COLO668 (cell line): ENCODE measurements at regions not wholly inside any gene's neighbourhood (a gene's known extent, or its start where the extent isn't known, plus 50 kb on each side); places are given as distances from the start of the nearest gene placed in this dataset.
"Not testable (repeated sequence)": the region's sequence is repeated elsewhere in the genome, so short reads cannot be mapped to it uniquely, and the experiment has no call there.

Source experiments
- DNase-seq: peaks from one replicate; lab custom pipeline; 2025; ENCODE audit not compliant: unreplicated experiment; lab: John Stamatoyannopoulos, UW

- DNase-seq, result peak; percentile 51
These were observed 126.8 kb downstream of the ALDH8A1 start for GRCh38 chr6:134822920-134823709.

GRCh38 chr6:134821928-134822864, 127.7 kb downstream of the ALDH8A1 start:
- DNase-seq, result no peak

DNA sequence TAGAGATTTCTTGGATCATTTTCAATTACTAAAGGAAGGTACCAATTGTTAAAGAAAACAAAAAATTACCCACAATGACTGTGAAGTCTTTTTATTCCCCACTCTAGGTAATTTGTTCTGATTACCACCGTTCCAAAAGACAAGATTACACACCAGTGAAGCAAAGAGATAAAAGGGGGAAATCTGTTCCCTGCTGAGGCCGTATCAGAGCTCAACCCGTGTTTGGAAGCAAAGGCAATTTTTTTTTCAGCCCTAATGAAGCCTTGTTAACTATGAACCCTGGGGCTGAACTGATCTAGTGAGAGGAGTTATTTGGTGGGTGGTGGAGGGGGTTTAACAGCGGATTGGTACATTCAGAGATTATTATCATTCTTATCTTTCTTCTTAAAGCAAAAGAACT, 128.5 kb downstream of the ALDH8A1 start:
- DNase-seq, result no peak

DNA sequence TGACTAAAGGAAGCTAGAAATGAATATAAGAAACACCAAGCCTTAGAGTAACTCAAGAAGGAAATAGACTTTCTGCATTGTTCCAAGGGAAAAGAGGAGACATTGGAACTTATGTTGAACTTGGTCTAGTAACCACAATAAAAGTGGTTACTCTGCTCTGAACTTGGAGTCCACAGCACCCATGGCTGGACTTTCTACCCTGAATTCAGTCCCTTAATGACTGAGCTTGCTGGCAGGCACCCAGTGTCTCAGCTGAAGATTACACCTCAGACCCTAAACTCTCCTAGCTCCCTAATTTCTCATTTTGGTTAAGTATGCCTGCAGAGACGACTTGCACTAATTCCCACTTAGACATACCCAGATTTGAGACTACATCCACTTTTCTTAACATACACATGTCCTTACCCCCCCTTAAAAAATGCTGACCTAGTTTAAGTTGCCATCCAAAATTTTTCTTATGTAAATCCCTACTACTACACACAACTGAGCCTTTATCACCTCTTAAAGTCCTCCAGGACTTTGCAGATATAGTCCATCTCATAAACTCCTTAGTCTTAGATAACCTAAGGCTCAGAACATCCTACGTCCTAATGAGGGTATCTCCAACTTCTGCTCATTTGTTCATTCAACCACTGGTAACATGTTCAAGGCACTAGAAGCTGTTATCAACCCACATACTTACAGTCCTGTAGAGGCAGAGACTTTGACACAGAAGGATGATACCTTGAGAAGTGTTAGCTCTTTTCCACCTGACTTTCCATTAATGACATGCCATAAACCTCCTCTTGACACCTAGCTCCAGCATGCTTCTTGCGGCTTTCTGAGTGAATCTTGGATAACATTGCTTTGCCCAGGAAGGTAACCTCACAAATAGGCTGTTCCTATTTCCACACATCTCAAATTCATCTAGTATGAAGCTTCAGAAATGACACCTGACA, 129.8 kb downstream of the ALDH8A1 start:
- no peak for DNase-seq

- DNase-seq, result no peak
These were observed 130.7 kb downstream of the ALDH8A1 start for GRCh38 chr6:134819236-134819635.

DNA sequence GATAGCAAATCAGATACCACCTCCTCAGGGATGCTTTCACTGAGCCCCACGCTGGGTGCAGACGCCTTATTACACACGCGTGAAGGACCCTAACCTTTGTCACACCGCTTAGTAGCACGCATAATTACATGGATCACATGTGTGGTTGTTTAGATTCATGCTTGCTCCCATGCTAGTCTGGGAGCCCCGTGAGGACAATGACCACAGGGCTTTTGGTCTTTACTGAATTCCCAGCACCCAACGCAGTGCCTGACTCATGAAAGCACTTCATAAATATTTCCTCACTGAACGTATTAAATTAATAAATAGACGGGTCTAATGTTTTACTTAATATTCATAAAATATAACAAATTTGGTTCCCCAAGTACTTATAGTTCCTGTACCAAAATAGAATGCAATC, 132.5 kb downstream of the ALDH8A1 start:
- DNase-seq, result no peak

GRCh38 chr6:134816780-134817179, 133.1 kb downstream of the ALDH8A1 start:
- no peak for DNase-seq

DNA sequence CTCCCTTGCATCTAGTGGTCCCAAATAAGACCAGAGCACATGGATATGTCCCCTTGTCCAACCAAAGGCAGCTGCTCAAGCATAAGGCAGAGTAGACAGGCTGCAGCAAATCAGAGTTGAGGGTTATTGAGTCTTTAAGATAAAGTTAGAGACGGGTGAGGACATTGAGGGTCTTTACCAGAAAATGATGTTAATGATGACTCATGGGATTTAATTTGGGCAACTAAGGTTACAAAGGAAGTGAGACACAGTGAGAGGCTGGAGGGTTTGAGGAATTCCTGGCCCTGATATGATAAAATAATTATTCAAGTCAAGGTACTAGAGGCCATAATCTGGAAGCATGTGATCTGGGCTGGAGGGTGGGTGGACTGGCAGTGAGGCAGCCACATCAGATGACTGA, 133.6 kb downstream of the ALDH8A1 start:
- no peak for DNase-seq

GRCh38 chr6:134814076-134814695, 135.7 kb downstream of the ALDH8A1 start:
- no peak for DNase-seq

DNA sequence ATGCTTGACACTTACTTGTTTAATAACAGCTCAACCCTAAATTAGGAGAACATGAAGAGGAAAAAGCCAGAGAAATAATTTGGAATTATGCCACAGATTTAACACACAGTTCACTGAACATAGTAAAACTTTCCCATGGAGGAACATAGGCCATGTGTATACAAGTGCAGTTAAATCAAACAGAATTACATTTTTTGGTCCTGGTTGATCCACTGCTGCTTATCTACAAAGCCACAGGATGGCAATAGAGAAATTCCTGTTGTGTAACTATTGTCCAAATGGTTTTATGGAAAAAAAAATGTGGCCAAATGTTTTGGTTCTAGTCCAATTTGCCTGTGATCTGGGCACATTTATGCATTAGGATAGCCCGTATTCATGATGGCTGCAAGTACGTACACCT, 136.8 kb downstream of the ALDH8A1 start:
- DNase-seq, result no peak

DNA sequence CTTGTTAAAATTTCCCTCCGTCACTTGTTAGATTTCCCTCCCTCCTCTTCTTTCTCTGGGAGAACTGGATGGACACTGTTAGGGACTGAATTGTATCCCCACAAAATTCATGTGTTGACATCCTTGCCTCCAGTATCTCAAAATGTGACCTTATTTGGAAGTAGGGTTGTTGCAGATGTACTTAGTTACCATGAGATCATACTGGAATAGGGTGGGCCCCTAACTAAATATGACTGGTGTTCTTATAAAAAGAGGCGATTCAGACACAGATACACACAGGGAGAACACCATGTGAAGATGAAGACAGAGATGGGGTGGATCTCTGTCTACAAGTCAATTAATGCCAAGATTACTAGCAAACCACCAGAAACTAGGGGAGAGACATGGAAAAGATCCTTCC, 139.5 kb downstream of the ALDH8A1 start:
- DNase-seq, result no peak

DNA sequence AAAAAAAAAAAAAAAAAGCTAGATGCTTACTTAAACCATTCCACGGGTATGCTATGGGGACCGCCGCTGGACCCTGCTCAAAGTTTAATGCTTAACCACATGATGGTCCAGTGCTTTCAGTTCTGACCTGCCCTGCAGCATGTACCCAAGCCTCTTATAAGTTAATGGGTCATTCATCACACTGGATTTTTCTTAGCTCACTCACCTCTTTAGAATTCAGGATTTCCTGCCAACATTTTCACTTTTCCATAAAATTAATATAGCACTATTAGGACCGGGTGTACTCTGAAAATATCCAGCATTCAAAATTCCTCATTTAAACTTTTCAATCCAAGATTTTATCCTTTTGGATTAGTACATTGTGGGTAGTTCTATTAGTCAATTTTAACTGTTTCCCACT, 140.8 kb downstream of the ALDH8A1 start:
- no peak for DNase-seq

- DNase-seq, result no peak
These were observed 143.6 kb downstream of the ALDH8A1 start for GRCh38 chr6:134806180-134806798.

DNA sequence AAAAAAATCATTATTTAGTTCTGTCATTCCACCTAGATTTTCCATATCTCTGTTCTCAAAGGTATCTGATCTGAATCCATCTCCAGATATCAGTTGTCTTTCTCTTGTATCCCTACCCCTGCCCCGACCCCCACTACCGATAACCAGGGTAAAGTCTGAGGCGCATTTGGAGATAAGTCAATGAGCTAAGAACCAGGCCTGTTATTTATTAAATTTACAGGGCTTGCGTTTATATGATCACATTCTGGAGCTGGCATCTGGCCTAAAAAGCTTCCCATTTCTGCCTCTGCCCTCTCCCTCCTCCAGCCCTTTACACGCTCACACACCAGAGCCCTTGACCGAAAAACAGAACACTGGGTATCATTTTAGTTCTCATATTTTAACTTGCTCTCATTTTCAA, 144.7 kb downstream of the ALDH8A1 start:
- no peak for DNase-seq

- DNase-seq, result not testable (repeated sequence)
These were observed 145.6 kb downstream of the ALDH8A1 start for GRCh38 chr6:134804311-134804710.

DNA sequence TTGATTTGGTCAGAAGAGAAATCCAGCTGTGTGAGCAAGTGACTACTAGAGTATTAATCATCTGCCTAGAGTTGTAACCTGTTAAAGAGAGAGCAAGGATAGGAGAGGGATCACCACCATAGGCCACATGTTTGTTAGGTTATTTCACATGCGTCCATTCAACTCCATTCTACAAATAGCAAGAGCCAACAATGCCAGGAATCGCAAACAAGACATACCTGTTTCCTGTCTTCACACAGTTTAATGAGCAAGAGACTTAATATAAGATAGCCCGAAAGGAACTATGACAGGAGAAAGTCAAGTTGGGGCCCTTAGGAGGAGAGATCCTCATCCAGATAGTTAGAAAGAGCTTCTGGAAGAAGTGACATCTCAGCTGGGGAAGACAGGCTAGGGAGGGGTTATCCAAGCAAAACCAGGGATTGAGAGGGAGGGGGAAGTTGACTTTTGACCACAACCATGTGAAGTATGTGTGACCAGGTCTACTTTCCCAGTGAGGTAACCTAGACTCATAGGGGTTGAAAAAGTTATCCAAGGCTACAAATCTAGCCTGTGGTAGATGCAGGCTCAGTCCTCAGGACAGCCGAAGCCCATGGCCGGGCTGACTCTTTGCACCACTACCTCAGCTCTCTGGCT, 147.4 kb downstream of the ALDH8A1 start:
- no peak for DNase-seq

- no peak for DNase-seq
These were observed 152.3 kb downstream of the ALDH8A1 start for GRCh38 chr6:134797400-134798113.

- DNase-seq, result no peak
These were observed 154.2 kb downstream of the ALDH8A1 start for GRCh38 chr6:134795691-134796090.

DNA sequence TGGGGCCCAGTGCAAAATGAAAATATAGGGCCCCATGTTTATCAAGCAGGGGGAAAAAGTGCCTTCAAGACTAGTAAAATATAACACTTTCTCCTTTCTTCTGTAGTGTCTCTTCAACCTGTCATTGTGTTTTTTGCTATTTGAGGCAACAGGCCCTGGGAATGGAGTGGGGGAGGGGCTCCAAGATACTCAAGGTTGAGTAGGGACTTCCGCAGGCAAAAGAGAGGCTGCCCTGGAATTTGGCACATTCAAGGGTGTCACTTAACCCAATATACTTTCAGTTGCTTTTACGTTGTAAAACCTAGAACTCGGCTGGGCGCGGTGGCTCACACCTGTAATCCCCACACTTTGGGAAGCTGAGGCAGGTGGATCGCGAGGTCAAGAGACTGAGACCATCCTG, 154.9 kb downstream of the ALDH8A1 start:
- DNase-seq, result no peak
